Keratinocyte (primary cell): ENCODE measurements at regions not wholly inside any gene's neighbourhood (a gene's known extent, or its start where the extent isn't known, plus 50 kb on each side); places are given as distances from the start of the nearest gene placed in this dataset.

Experiments
- DNase-seq: peaks from one replicate; pipeline ENCODE4 v3.0.0-alpha.2; 2011; ENCODE audit warnings: low read depth, missing footprints, low spot score
- FAIRE-seq: peaks from 2 replicates; lab custom pipeline; 2011; peaks lifted over from hg19 to GRCh38; lab: Jason Lieb, UNC
- H2AFZ ChIP-seq: 2 replicates; pipeline ENCODE4 v1.6.0; 2012; ENCODE audit warnings: low read length, control low read depth, inconsistent platforms; ENCODE audit not compliant: control insufficient read depth
- H3K27ac ChIP-seq: 2 replicates; pipeline ENCODE4 v1.5.1; 2011; ENCODE audit warnings: low read length; ENCODE audit not compliant: control insufficient read depth, insufficient read depth
- H3K27me3 ChIP-seq: 3 replicates; pipeline ENCODE4 v1.6.0; 2011; ENCODE audit warnings: low read length; ENCODE audit not compliant: control insufficient read depth, insufficient read depth; ENCODE audit errors: extremely low read depth
- H3K36me3 ChIP-seq, 2 experiments: 2 replicates in 1 of 2; 3 replicates in 1 of 2; pipeline ENCODE4 v1.5.1; 2011; ENCODE audit warnings: low read length in 2 of 2, mild to moderate bottlenecking in 1 of 2; ENCODE audit not compliant: control insufficient read depth in 2 of 2, insufficient read depth in 2 of 2; ENCODE audit errors: extremely low read depth in 1 of 2
- H3K4me1 ChIP-seq: 3 replicates; pipeline ENCODE4 v1.5.1; 2011; ENCODE audit warnings: low read length; ENCODE audit not compliant: control insufficient read depth, insufficient read depth; ENCODE audit errors: extremely low read depth
- H3K4me2 ChIP-seq: 3 replicates; pipeline ENCODE4 v1.6.0; 2011; ENCODE audit warnings: low read depth, low read length; ENCODE audit not compliant: control insufficient read depth, insufficient read depth; ENCODE audit errors: extremely low read depth
- H3K4me3 ChIP-seq, 3 experiments: fragments of 200-600 bp in 1 of 3; sonication (generic) in 1 of 3; 2 replicates in 2 of 3; 3 replicates in 1 of 3; pipeline ENCODE4 v1.5.1; 2011 to 2016; ENCODE audit warnings: low read length in 3 of 3, mild to moderate bottlenecking in 3 of 3, control low read depth in 2 of 3, inconsistent platforms in 1 of 3, low read depth in 1 of 3, mixed read lengths in 1 of 3, mixed run types in 1 of 3, moderate library complexity in 1 of 3; ENCODE audit not compliant: control insufficient read depth in 2 of 3, insufficient read depth in 2 of 3; ENCODE audit errors: extremely low read depth in 1 of 3
- H3K79me2 ChIP-seq: 2 replicates; pipeline ENCODE4 v1.6.0; 2012; ENCODE audit warnings: low read length; ENCODE audit not compliant: control insufficient read depth, insufficient read depth
- H3K9ac ChIP-seq: 3 replicates; pipeline ENCODE4 v1.6.0; 2011; ENCODE audit warnings: low read length; ENCODE audit not compliant: control insufficient read depth, insufficient read depth; ENCODE audit errors: extremely low read depth
- H3K9me1 ChIP-seq: 3 replicates; pipeline ENCODE4 v1.6.0; 2011; ENCODE audit warnings: low read length; ENCODE audit not compliant: control insufficient read depth, insufficient read depth; ENCODE audit errors: extremely low read depth
- H3K9me3 ChIP-seq: 2 replicates; pipeline ENCODE4 v1.5.1; 2012; ENCODE audit warnings: low read depth, low read length; ENCODE audit not compliant: control insufficient read depth
- H4K20me1 ChIP-seq: 3 replicates; pipeline ENCODE4 v1.6.0; 2011; ENCODE audit warnings: low read length; ENCODE audit not compliant: control insufficient read depth, insufficient read depth; ENCODE audit errors: extremely low read depth
- EZH2 ChIP-seq: IDR thresholded peaks from one replicate; pipeline ENCODE4 v1.6.1; 2012; ENCODE audit warnings: inconsistent platforms, mild to moderate bottlenecking, low read length, moderate library complexity
- dilution Hi-C: fragments of 300-500 bp; cut with MboI; formaldehyde crosslinking; loops from one replicate; pipeline ENCODE4 v1.7.0; 2020; ENCODE audit warnings: low sequenced_read_pairs; ENCODE audit not compliant: extremely low pct_ligation_motif_present
- TF ChIP-seq, protein P1 (sequence below), 3 experiments: IDR thresholded peaks in 1 of 3; conservative IDR thresholded peaks in 1 of 3; optimal IDR thresholded peaks in 1 of 3; 2 replicates in 2 of 3; 3 replicates in 1 of 3; pipeline versions ENCODE3 to v1.5.1; 2011; ENCODE audit warnings: low read length in 3 of 3, mild to moderate bottlenecking in 3 of 3, moderate library complexity in 2 of 3, control low read depth in 1 of 3, inconsistent platforms in 1 of 3; ENCODE audit not compliant: insufficient read depth in 2 of 3; ENCODE audit errors: extremely low read depth in 1 of 3

DNA sequence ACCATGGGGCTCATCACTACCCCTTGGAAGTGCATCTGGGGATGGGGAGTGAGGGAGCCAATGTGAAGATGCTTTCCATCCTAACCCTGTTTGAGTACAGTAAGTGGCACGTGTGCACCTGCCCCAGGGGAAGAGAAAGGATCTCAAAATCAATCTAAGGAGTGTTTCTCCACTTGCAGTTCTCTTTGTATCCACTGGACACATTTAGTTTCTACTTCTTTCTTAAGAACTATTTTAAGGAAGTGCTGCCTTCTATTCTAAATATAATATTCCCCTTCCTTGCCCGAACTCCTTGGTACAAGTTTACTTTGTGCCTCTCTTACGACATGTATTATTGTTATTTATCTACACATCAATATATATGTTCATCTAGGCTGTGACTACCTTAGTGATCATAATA is 73.8 kb downstream of the TTC6 start:
- no peak overlapping the region for H3K9ac ChIP-seq
- H3K27ac ChIP-seq = no peak overlapping the region
- H3K36me3 ChIP-seq = no peaks in the 10 kb centered on the region
- no peak overlapping the region for H2AFZ ChIP-seq
- no peaks in the 10 kb centered on the region for H3K4me1 ChIP-seq
- no peaks in the 10 kb centered on the region for H3K79me2 ChIP-seq
- DNase-seq = no peak
- H3K4me3 ChIP-seq = no peak overlapping the region
- no peak overlapping the region for H3K4me2 ChIP-seq
- dilution Hi-C loops = no loop called here
- no peaks in the 10 kb centered on the region for H3K9me1 ChIP-seq
- FAIRE-seq = no peak
- TF ChIP-seq, protein P1, sequence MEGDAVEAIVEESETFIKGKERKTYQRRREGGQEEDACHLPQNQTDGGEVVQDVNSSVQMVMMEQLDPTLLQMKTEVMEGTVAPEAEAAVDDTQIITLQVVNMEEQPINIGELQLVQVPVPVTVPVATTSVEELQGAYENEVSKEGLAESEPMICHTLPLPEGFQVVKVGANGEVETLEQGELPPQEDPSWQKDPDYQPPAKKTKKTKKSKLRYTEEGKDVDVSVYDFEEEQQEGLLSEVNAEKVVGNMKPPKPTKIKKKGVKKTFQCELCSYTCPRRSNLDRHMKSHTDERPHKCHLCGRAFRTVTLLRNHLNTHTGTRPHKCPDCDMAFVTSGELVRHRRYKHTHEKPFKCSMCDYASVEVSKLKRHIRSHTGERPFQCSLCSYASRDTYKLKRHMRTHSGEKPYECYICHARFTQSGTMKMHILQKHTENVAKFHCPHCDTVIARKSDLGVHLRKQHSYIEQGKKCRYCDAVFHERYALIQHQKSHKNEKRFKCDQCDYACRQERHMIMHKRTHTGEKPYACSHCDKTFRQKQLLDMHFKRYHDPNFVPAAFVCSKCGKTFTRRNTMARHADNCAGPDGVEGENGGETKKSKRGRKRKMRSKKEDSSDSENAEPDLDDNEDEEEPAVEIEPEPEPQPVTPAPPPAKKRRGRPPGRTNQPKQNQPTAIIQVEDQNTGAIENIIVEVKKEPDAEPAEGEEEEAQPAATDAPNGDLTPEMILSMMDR (optimal IDR thresholded peaks at IDR 0.05 in 1 of 3, IDR thresholded peaks at IDR 0.05 in 1 of 3, conservative IDR thresholded peaks at IDR 0.05 in 1 of 3; ENCODE audit: extremely low read depth in 1 of 3, insufficient read depth in 2 of 3, low read length in 3 of 3) = no peak
- no peak for TF ChIP-seq EZH2
- no peaks in the 10 kb centered on the region for H3K9me3 ChIP-seq
- H4K20me1 ChIP-seq = no peaks in the 10 kb centered on the region
- no peaks in the 10 kb centered on the region for H3K27me3 ChIP-seq

DNA sequence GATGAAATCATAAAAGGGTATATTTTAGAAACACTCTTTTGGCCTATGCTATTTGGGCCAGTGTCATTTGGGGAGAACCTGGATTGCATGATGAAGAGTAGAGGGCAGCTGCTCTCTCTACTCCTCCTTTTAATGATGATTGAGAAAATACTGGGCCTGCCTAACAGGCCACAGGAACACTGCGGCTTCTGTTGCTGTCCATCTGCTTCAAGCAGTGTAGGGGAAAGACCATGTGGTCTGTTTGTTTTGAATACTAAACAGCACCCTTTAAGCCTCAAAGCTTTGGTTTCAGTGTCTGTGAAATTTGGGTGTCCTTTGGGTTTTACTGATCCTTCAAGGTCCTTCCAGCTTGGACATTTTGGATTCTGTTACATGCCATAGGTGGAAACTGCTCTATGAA is 78.0 kb downstream of the TTC6 start:
- no peaks in the 10 kb centered on the region for H3K9me1 ChIP-seq
- no peak for DNase-seq
- H3K27me3 ChIP-seq = no peaks in the 10 kb centered on the region
- H3K36me3 ChIP-seq = no peaks in the 10 kb centered on the region
- no peak overlapping the region for H3K9ac ChIP-seq
- no peak for FAIRE-seq
- dilution Hi-C loops = no loop called here
- no peak overlapping the region for H3K4me2 ChIP-seq
- H4K20me1 ChIP-seq = no peaks in the 10 kb centered on the region
- H3K9me3 ChIP-seq = no peaks in the 10 kb centered on the region
- TF ChIP-seq, protein P1 (optimal IDR thresholded peaks at IDR 0.05 in 1 of 3, IDR thresholded peaks at IDR 0.05 in 1 of 3, conservative IDR thresholded peaks at IDR 0.05 in 1 of 3; ENCODE audit: extremely low read depth in 1 of 3, insufficient read depth in 2 of 3, low read length in 3 of 3) = no peak
- no peak for TF ChIP-seq EZH2
- H3K79me2 ChIP-seq = no peaks in the 10 kb centered on the region
- no peaks in the 10 kb centered on the region for H3K4me1 ChIP-seq
- H2AFZ ChIP-seq = no peak overlapping the region
- H3K4me3 ChIP-seq = no peak overlapping the region
- no peak overlapping the region for H3K27ac ChIP-seq
